ENCODE measurements at regions not wholly inside any gene's neighbourhood (a gene's known extent, or its start where the extent isn't known, plus 50 kb on each side); places are given as distances from the start of the nearest gene placed in this dataset.

DNA sequence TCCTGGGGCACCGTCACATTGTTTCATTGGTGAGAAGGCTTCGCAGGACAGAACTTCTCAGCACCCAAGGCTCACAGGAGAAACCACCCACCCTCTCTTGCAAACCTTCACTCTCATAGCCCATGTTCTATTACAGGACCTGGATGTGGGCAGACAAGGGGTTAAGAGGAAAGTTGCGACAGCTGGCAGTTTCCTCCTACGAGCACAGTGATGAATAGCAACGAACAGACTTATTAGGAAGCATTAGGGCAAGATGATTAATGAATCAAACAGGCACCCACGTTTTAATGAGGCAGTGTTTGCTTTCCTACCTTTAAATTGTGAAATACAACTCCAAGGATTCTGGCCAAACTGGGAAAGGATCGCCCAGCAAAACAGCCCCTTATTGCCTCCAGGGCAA lies 339.3 kb downstream of the DRD1 start:
- no peak for DNase-seq (ENCODE audit: low read depth)
- TF ChIP-seq, protein P1, sequence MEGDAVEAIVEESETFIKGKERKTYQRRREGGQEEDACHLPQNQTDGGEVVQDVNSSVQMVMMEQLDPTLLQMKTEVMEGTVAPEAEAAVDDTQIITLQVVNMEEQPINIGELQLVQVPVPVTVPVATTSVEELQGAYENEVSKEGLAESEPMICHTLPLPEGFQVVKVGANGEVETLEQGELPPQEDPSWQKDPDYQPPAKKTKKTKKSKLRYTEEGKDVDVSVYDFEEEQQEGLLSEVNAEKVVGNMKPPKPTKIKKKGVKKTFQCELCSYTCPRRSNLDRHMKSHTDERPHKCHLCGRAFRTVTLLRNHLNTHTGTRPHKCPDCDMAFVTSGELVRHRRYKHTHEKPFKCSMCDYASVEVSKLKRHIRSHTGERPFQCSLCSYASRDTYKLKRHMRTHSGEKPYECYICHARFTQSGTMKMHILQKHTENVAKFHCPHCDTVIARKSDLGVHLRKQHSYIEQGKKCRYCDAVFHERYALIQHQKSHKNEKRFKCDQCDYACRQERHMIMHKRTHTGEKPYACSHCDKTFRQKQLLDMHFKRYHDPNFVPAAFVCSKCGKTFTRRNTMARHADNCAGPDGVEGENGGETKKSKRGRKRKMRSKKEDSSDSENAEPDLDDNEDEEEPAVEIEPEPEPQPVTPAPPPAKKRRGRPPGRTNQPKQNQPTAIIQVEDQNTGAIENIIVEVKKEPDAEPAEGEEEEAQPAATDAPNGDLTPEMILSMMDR (IDR thresholded peaks at IDR 0.05; ENCODE audit: control insufficient read depth, insufficient read depth, low read depth, low read length, missing control alignments), result no peak
- H3K4me3 ChIP-seq (ENCODE audit: control insufficient read depth, low read depth, low read length), result no peak overlapping the region

DNA sequence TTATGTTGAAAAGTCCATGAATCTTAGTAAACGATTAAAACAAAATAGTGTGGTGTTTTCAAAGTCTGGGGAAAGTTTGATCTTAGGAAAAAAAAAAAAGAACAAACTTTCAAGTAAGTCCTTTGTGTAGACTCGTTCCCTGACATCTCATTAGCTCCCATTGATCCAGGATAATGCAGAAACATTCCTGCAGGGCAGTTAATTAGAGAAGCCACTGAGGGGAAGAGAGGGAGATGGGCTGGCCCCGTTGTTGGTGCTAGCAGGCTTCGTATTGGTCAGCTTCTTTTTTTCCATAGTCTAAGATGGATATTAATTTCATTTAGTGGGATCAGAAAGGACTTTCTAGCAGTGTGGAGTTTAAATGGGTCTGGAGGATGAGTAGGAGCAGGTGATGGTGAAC lies 340.2 kb downstream of the DRD1 start:
- DNase-seq (ENCODE audit: low read depth), result no peak
- no peak overlapping the region for H3K4me3 ChIP-seq (ENCODE audit: control insufficient read depth, low read depth, low read length)
- TF ChIP-seq, protein P1 (IDR thresholded peaks at IDR 0.05; ENCODE audit: control insufficient read depth, insufficient read depth, low read depth, low read length, missing control alignments), result no peak

DNA sequence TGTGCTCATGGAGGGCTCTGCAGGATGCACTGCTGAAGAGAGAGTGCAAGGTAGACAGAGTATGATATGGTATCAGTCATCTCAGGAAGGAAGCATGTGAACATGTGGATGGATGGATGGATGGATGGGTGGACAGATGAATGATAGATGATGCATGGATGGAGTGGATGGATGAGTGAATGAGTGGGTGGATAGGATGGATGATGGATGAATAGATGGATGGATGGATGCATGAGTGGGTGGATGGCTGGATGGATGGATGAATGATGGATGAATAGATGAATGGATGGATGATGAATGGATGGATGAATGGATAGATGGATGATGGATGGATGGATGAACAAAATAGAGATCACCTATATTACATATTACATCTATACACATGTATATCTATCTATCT lies 341.3 kb downstream of the DRD1 start:
- DNase-seq (ENCODE audit: low read depth), result no peak
- H3K4me3 ChIP-seq (ENCODE audit: control insufficient read depth, low read depth, low read length), result no peak overlapping the region
- TF ChIP-seq, protein P1 (IDR thresholded peaks at IDR 0.05; ENCODE audit: control insufficient read depth, insufficient read depth, low read depth, low read length, missing control alignments), result no peak

DNA sequence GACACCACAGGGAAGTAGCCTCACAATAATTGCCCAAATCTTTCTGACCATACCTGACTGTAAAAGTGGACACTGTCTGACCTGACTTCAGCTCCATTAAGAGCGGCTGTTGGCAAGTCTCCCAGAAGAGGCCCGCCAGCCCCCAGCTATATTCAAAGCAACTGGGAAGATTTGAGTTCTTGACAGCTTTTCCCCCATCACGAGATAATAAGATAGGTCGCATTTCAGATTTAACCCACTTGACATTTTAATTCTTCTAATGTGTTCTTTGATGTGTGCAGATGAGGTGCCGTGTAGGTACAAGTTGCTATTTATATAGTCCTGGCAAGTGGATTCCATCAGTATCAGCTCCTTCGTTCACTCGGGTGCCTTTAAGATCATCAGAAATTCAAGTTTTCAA lies 345.7 kb downstream of the DRD1 start:
- no peak overlapping the region for H3K4me3 ChIP-seq (ENCODE audit: control insufficient read depth, low read depth, low read length)
- no peak for DNase-seq (ENCODE audit: low read depth)
- TF ChIP-seq, protein P1 (IDR thresholded peaks at IDR 0.05; ENCODE audit: control insufficient read depth, insufficient read depth, low read depth, low read length, missing control alignments), result no peak

DNA sequence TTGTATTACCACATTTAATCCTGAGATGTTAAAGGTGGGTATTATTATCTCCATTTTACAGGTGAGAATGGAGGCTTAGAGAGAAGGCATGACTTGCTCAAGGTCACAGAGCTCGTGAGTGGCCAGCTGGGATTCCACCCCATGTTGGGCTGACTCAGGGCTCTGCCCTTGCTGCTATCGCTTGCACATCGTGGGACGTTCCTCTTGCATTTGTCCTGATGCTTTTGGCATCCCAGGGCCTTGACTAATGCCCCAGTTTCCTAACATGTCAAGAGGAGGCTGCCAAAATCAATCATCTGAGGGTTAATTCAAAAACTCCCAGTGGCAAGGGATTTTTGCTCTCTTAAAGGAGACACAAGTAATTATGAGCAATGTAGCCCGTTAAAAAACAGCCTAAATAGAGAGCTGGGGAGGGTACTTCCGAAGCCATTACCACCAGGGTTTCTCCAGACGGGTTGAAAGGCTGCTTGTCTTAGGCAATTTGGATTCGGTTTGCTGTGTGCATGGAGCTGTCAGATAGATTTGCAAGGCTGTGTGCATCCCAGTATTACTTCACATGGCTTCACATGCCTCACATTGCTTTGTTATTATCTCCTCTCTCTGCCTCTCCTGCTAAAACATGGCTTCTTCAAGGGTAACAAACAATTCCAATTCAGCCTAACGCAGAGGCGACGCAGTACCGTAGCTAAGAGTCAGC lies 347.4 kb downstream of the DRD1 start:
- H3K4me3 ChIP-seq (ENCODE audit: control insufficient read depth, low read depth, low read length), result no peak overlapping the region
- TF ChIP-seq, protein P1 (IDR thresholded peaks at IDR 0.05; ENCODE audit: control insufficient read depth, insufficient read depth, low read depth, low read length, missing control alignments), result no peak
- no peak for DNase-seq (ENCODE audit: low read depth)

DNA sequence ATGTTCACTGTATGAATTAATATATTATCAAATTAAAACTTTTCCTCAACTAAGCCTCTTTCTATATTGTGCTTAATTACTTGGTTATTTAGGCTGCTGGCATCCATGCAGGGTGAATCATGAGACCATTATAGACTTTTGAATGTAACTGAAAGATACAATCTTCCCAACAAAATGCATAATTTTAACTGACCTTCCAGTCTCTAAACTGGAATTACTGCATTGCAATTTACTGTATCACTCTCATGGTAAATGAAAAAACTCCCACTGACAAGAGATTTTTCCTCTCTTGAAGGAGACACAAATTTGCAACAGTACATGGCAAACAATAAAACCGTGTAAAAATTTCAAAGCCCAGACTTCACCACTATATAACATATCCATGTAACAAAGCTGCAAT lies 349.5 kb downstream of the DRD1 start:
- DNase-seq (ENCODE audit: low read depth), result no peak
- no peak overlapping the region for H3K4me3 ChIP-seq (ENCODE audit: control insufficient read depth, low read depth, low read length)
- TF ChIP-seq, protein P1 (IDR thresholded peaks at IDR 0.05; ENCODE audit: control insufficient read depth, insufficient read depth, low read depth, low read length, missing control alignments), result no peak

All from AG09309 (cell line).